GM23338 (cell line): ENCODE measurements at regions not wholly inside any gene's neighbourhood (a gene's known extent, or its start where the extent isn't known, plus 50 kb on each side); places are given as distances from the start of the nearest gene placed in this dataset.

Experiments
- ATAC-seq: fragments of 200-7000 bp; cut with Tn5 transposase; 3 replicates; pipeline ENCODE4 v1.9.1; 2020
- DNase-seq: peaks from one replicate; pipeline ENCODE4 v3.0.0-alpha.2; 2015; ENCODE audit warnings: low spot score
- H2AFZ ChIP-seq: fragments of 200-600 bp; sonication (generic); 2 replicates; pipeline ENCODE4 v1.8.0; 2016; ENCODE audit warnings: antibody characterized with exemption, mild to moderate bottlenecking, moderate library complexity
- H3F3A ChIP-seq: fragments of 200-600 bp; sonication (generic); replicated peaks from 2 replicates; pipeline ENCODE4 v1.8.0; 2017; ENCODE audit warnings: antibody characterized with exemption, mixed run types, low read depth
- H3K27ac ChIP-seq: fragments of 200-600 bp; sonication (generic); 2 replicates; pipeline ENCODE4 v1.6.1; 2016; ENCODE audit warnings: low read depth
- H3K27me3 ChIP-seq: fragments of 200-600 bp; sonication (generic); 2 replicates; pipeline ENCODE4 v1.8.0; 2016; ENCODE audit warnings: mild to moderate bottlenecking, mixed run types, moderate library complexity; ENCODE audit not compliant: insufficient read depth
- H3K36me3 ChIP-seq: fragments of 200-600 bp; sonication (generic); 2 replicates; pipeline ENCODE4 v1.8.0; 2016; ENCODE audit warnings: mild to moderate bottlenecking; ENCODE audit not compliant: insufficient read depth
- H3K4me1 ChIP-seq: fragments of 200-600 bp; sonication (generic); 2 replicates; pipeline ENCODE4 v1.8.0; 2016; ENCODE audit warnings: mild to moderate bottlenecking, moderate library complexity; ENCODE audit not compliant: insufficient read depth
- H3K4me2 ChIP-seq: fragments of 200-600 bp; sonication (generic); 2 replicates; pipeline ENCODE4 v1.7.1; 2017; ENCODE audit warnings: mixed run types
- H3K4me3 ChIP-seq: fragments of 200-600 bp; sonication (generic); 2 replicates; pipeline ENCODE4 v1.6.1; 2016; ENCODE audit warnings: mixed run types
- H3K79me2 ChIP-seq: fragments of 200-600 bp; sonication (generic); replicated peaks from 2 replicates; pipeline ENCODE4 v1.8.0; 2017; ENCODE audit warnings: mild to moderate bottlenecking; ENCODE audit not compliant: insufficient read depth
- H3K9me2 ChIP-seq: fragments of 200-600 bp; sonication (generic); 2 replicates; pipeline ENCODE4 v1.8.0; 2017; ENCODE audit not compliant: insufficient read depth
- H4K20me1 ChIP-seq: fragments of 200-600 bp; sonication (generic); replicated peaks from 2 replicates; pipeline ENCODE4 v1.8.0; 2017; ENCODE audit warnings: mild to moderate bottlenecking; ENCODE audit not compliant: insufficient read depth
- H3K27ac Mint-ChIP-seq: 2 replicates; pipeline ENCODE4 v1.8.0; 2020; ENCODE audit warnings: inconsistent platforms, mild to moderate bottlenecking, moderate library complexity, mixed read lengths
- H3K27me3 Mint-ChIP-seq: 3 replicates; pipeline ENCODE4 v1.8.0; 2022; ENCODE audit warnings: low read depth, mild to moderate bottlenecking, moderate library complexity, mixed read lengths, inconsistent platforms; ENCODE audit not compliant: insufficient read depth, poor library complexity
- H3K36me3 Mint-ChIP-seq: 3 replicates; pipeline ENCODE4 v1.8.0; 2021; ENCODE audit warnings: low read depth, mild to moderate bottlenecking, inconsistent platforms, moderate library complexity, mixed read lengths
- H3K4me1 Mint-ChIP-seq: 3 replicates; pipeline ENCODE4 v1.8.0; 2020; ENCODE audit warnings: mild to moderate bottlenecking, inconsistent platforms, mixed read lengths
- H3K4me3 Mint-ChIP-seq: 3 replicates; pipeline ENCODE4 v1.8.0; 2021; ENCODE audit warnings: moderate library complexity, mild to moderate bottlenecking, inconsistent platforms, mixed read lengths
- H3K9me3 Mint-ChIP-seq: 3 replicates; pipeline ENCODE4 v1.8.0; 2020; ENCODE audit warnings: moderate library complexity, mild to moderate bottlenecking, inconsistent platforms, mixed read lengths
- CREB1 ChIP-seq: fragments of 250-450 bp; sonication (Bioruptor Pico); IDR thresholded peaks from 2 replicates; pipeline ENCODE4 v1.5.0; 2020; ENCODE audit warnings: low read depth, mild to moderate bottlenecking, moderate library complexity
- CTCF ChIP-seq, 2 experiments: fragments of 200-600 bp in 1 of 2; sonication (generic) in 1 of 2; conservative IDR thresholded peaks; 2 replicates each; pipeline versions ENCODE4 v1.5.1 to v1.6.1; 2016 to 2017; ENCODE audit warnings: antibody characterized with exemption in 2 of 2, low read depth in 2 of 2, mild to moderate bottlenecking in 2 of 2, moderate library complexity in 1 of 2
- ETS1 ChIP-seq: IDR thresholded peaks from 2 replicates; pipeline ENCODE4 v1.6.1; 2016; ENCODE audit warnings: antibody characterized with exemption
- EZH2 ChIP-seq: fragments of 200-600 bp; sonication (generic); IDR thresholded peaks from one replicate; pipeline ENCODE4 v1.8.0; 2017; ENCODE audit warnings: antibody characterized with exemption, mild to moderate bottlenecking, low read depth; ENCODE audit not compliant: unreplicated experiment
- EZH2phosphoT487 ChIP-seq: fragments of 200-600 bp; sonication (generic); IDR thresholded peaks from one replicate; pipeline ENCODE4 v1.8.1; 2018; ENCODE audit warnings: antibody characterized with exemption; ENCODE audit not compliant: unreplicated experiment
- JUNB ChIP-seq: IDR thresholded peaks from one replicate; pipeline ENCODE4 v1.6.1; 2016; ENCODE audit warnings: antibody characterized with exemption; ENCODE audit not compliant: unreplicated experiment
- NANOG ChIP-seq: IDR thresholded peaks from 2 replicates; pipeline ENCODE4 v1.6.1; 2016; ENCODE audit warnings: antibody characterized with exemption, borderline replicate concordance
- POLR2AphosphoS5 ChIP-seq: IDR thresholded peaks from 2 replicates; pipeline ENCODE4 v1.6.1; 2016; ENCODE audit warnings: antibody characterized with exemption, low read depth
- REST ChIP-seq: IDR thresholded peaks from one replicate; pipeline ENCODE4 v1.6.1; 2018; ENCODE audit warnings: antibody characterized with exemption; ENCODE audit not compliant: unreplicated experiment
- STAT1 ChIP-seq: IDR thresholded peaks from one replicate; pipeline ENCODE4 v1.6.1; 2016; ENCODE audit warnings: antibody characterized with exemption; ENCODE audit not compliant: unreplicated experiment
- ZNF114 ChIP-seq: fragments of 250-450 bp; sonication (Bioruptor Pico); IDR thresholded peaks from 2 replicates; pipeline ENCODE4 v1.5.0; 2020; ENCODE audit warnings: mild to moderate bottlenecking, moderate library complexity
- ZNF331 ChIP-seq: fragments of 250-450 bp; sonication (Bioruptor Pico); IDR thresholded peaks from 2 replicates; pipeline ENCODE4 v1.5.0; 2020; ENCODE audit warnings: low read depth, mild to moderate bottlenecking, moderate library complexity
- ZNF462 ChIP-seq: fragments of 250-450 bp; sonication (Bioruptor Pico); IDR thresholded peaks from 2 replicates; pipeline ENCODE4 v1.5.0; 2020; ENCODE audit warnings: mild to moderate bottlenecking, moderate library complexity

- H3K79me2 ChIP-seq: no peaks in the 10 kb centered on the region
- H3K4me2 ChIP-seq: no peak overlapping the region
- TF ChIP-seq CTCF (conservative IDR thresholded peaks at IDR 0.05; ENCODE audit: low read depth in 2 of 2) (no peak), POLR2AphosphoS5 (no peak), ETS1 (no peak), STAT1 (no peak), EZH2 (no peak), REST (no peak), EZH2phosphoT487 (no peak), JUNB (no peak), CREB1 (CRISPR knock-in tag) (no peak), ZNF462 (CRISPR knock-in tag) (no peak), ZNF331 (CRISPR knock-in tag) (no peak), ZNF114 (CRISPR knock-in tag) (no peak), NANOG (no peak)
- H3K4me3 ChIP-seq: no peak overlapping the region
- peaks cover 3% of the 10 kb centered on the region; the same call in 1 of the 2 replicates for H3K9me2 ChIP-seq
- H3K27me3 Mint-ChIP-seq: peaks cover 2% of the 10 kb centered on the region
- H3K27ac Mint-ChIP-seq: no peak overlapping the region
- no peaks in the 10 kb centered on the region for H4K20me1 ChIP-seq
- H2AFZ ChIP-seq: no peak overlapping the region
- H3K36me3 Mint-ChIP-seq: peaks cover 5% of the 10 kb centered on the region; the same call in 2 of the 3 replicates
- no peak overlapping the region for H3K27ac ChIP-seq
- peaks cover 37% of the 10 kb centered on the region for H3K9me3 Mint-ChIP-seq
- no peaks in the 10 kb centered on the region for H3K4me1 ChIP-seq
- H3K4me3 Mint-ChIP-seq: no peak overlapping the region
- no peaks in the 10 kb centered on the region for H3K36me3 ChIP-seq
- no peaks in the 10 kb centered on the region for H3F3A ChIP-seq
- DNase-seq: no peak
- H3K4me1 Mint-ChIP-seq: no peaks in the 10 kb centered on the region
- H3K27me3 ChIP-seq: no peaks in the 10 kb centered on the region
- no peak for ATAC-seq
Observed at GRCh38 chr15:46880791-46881190, 836.5 kb upstream of the SEMA6D start.
